ENCODE measurements at regions not wholly inside any gene's neighbourhood (a gene's known extent, or its start where the extent isn't known, plus 50 kb on each side); places are given as distances from the start of the nearest gene placed in this dataset.

DNA sequence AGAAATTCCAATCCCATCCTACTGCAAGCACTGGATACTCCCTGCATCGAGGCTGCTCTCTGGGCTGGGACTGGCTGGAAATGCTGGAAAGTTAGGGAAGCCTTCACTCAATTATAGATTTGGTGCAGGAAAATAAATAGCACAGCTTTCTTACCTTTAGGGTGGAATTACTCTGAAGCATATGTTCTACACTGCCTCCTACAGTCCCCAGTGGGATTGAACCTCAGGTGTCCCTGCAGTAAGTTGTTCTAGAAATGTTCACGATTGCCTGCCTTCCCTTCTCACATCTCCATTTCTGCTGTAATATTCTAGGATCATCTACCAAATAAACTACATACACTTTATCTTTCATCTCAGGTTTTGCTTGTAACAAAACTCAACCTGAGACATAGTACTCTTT is 536.7 kb upstream of the LMCD1 start:
- Histone ChIP-seq H2BK12ac (ENCODE audit: low read length in 2 of 2) (no peak overlapping the region), H3K9me3 (ENCODE audit: control insufficient read depth, low read length) (peaks cover 5% of the 10 kb centered on the region), H2AK5ac (ENCODE audit: low read length, severe bottlenecking) (no peak overlapping the region), H2BK120ac (ENCODE audit: low read depth, low read length) (no peak overlapping the region), H3K4me2 (ENCODE audit: low read length, poor library complexity, severe bottlenecking) (no peak overlapping the region), H2BK5ac (ENCODE audit: low read depth, low read length, poor library complexity, severe bottlenecking) (no peak overlapping the region), H3K18ac (ENCODE audit: low read depth in 1 of 2, low read length in 2 of 2) (no peak overlapping the region), H2BK15ac (ENCODE audit: low read depth, poor library complexity, severe bottlenecking) (no peak overlapping the region), H3K27ac (ENCODE audit: low read length, poor library complexity, severe bottlenecking) (no peak overlapping the region), H4K8ac (ENCODE audit: low read length) (no peak overlapping the region), H3K4me3 (ENCODE audit: insufficient read depth in 1 of 2, low read depth in 1 of 2, low read length in 2 of 2) (no peak overlapping the region), H3K4me1 (ENCODE audit: control insufficient read depth, insufficient read depth, low read depth, low read length) (no peaks in the 10 kb centered on the region), H3K36me3 (ENCODE audit: control insufficient read depth in 1 of 2, insufficient read depth in 2 of 2, low read depth in 1 of 2, low read length in 2 of 2) (no peaks in the 10 kb centered on the region), H3K4ac (ENCODE audit: low read depth in 1 of 2, low read length in 2 of 2) (no peak overlapping the region), H4K91ac (ENCODE audit: low read length) (no peak overlapping the region), H3K27me3 (ENCODE audit: control insufficient read depth in 1 of 2, insufficient read depth in 1 of 2, low read length in 2 of 2) (no peaks in the 10 kb centered on the region), H3K23ac (ENCODE audit: low read length in 2 of 2) (no peak overlapping the region), H3K79me1 (replicated peaks; ENCODE audit: low read length, poor library complexity, severe bottlenecking) (no peaks in the 10 kb centered on the region), H3K14ac (ENCODE audit: low read length in 2 of 2) (no peak overlapping the region), H3K9ac (ENCODE audit: low read length) (no peak overlapping the region), H2AFZ (ENCODE audit: low read depth, low read length) (no peak overlapping the region)
- 77% methylated on average over 1 of the region's 2 CpGs for WGBS
- no peak for DNase-seq

DNA sequence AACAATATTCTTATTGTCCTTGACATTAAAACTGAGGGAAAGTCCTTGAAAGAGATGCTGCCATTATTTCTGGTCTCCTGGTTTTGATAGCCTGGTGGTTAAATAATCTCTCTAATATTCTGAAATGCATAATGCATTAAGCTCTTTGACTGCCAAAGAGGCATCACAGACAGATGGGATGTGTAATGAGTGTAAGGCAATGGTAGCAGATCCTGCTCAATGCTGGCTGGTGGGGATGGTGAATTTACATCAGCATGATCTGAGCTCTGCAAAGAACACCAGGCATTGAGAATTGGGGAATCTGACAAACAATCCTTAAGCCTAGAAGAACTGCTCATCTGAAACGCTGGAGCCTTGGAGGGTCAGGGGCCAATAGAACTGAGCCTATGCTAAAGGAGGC is 528.6 kb upstream of the LMCD1 start:
- Histone ChIP-seq H3K4me1 (ENCODE audit: control insufficient read depth, insufficient read depth, low read depth, low read length) (peaks cover 3% of the 10 kb centered on the region), H3K4me3 (ENCODE audit: insufficient read depth in 1 of 2, low read depth in 1 of 2, low read length in 2 of 2) (no peak overlapping the region), H3K36me3 (ENCODE audit: control insufficient read depth in 1 of 2, insufficient read depth in 2 of 2, low read depth in 1 of 2, low read length in 2 of 2) (no peaks in the 10 kb centered on the region), H3K9ac (ENCODE audit: low read length) (no peak overlapping the region), H3K79me1 (replicated peaks; ENCODE audit: low read length, poor library complexity, severe bottlenecking) (no peaks in the 10 kb centered on the region), H3K14ac (ENCODE audit: low read length in 2 of 2) (no peak overlapping the region), H2AK5ac (ENCODE audit: low read length, severe bottlenecking) (no peak overlapping the region), H2BK120ac (ENCODE audit: low read depth, low read length) (no peak overlapping the region), H3K27me3 (ENCODE audit: control insufficient read depth in 1 of 2, insufficient read depth in 1 of 2, low read length in 2 of 2) (no peaks in the 10 kb centered on the region), H4K91ac (ENCODE audit: low read length) (no peak overlapping the region), H2BK15ac (ENCODE audit: low read depth, poor library complexity, severe bottlenecking) (no peak overlapping the region), H3K23ac (ENCODE audit: low read length in 2 of 2) (no peak overlapping the region), H4K8ac (ENCODE audit: low read length) (no peak overlapping the region), H3K18ac (ENCODE audit: low read depth in 1 of 2, low read length in 2 of 2) (no peak overlapping the region), H2AFZ (ENCODE audit: low read depth, low read length) (no peak overlapping the region), H3K27ac (ENCODE audit: low read length, poor library complexity, severe bottlenecking) (no peak overlapping the region), H3K4ac (ENCODE audit: low read depth in 1 of 2, low read length in 2 of 2) (no peak overlapping the region), H3K4me2 (ENCODE audit: low read length, poor library complexity, severe bottlenecking) (no peak overlapping the region), H2BK5ac (ENCODE audit: low read depth, low read length, poor library complexity, severe bottlenecking) (no peak overlapping the region), H3K9me3 (ENCODE audit: control insufficient read depth, low read length) (peaks cover 3% of the 10 kb centered on the region), H2BK12ac (ENCODE audit: low read length in 2 of 2) (no peak overlapping the region)
- no peak for DNase-seq
- WGBS = 71% methylated on average over 1 of the region's 1 CpG

DNA sequence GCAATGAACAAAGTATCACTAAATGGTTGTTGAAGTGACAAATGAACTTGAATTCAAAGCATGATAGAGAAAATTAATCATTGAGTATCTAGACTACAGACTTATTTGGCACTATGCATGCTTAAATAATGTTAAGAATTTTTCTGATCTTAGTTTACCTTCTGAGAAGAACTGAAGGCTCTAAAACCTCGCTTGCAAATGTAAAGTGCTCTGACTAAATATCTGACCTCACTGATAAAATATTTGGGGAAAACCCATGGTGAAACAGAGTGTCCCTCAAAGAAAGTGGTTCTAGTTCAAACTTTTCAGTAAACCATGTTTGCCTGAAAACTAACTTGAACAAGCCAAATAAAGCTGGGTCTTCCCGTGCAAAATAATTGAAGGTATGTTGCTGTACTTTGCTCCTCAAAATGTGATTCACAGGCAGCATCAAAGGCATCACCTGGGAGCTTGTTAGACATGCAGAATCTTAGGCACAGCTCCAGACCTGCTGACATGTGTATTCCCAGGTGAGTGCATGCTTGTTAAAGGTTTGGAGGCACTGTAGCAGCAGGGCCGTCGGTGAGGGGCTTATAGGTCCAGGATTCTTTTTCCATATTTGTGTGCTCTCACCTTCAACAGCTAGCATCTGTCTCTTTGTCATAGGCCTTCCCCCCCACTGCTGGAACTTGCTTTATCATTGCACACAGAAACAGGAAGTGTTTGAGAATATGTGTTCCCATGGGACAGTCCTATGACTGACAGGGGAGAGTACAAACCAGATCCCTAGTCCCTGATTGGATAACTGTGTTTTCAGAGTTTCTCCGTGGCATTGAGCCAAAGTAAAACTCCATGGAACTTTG is 524.2 kb upstream of the LMCD1 start:
- Histone ChIP-seq H2BK120ac (ENCODE audit: low read depth, low read length) (no peak overlapping the region), H3K4me3 (ENCODE audit: insufficient read depth in 1 of 2, low read depth in 1 of 2, low read length in 2 of 2) (no peak overlapping the region), H2AK5ac (ENCODE audit: low read length, severe bottlenecking) (no peak overlapping the region), H2BK5ac (ENCODE audit: low read depth, low read length, poor library complexity, severe bottlenecking) (no peak overlapping the region), H3K27ac (ENCODE audit: low read length, poor library complexity, severe bottlenecking) (no peak overlapping the region), H3K14ac (ENCODE audit: low read length in 2 of 2) (no peak overlapping the region), H3K36me3 (ENCODE audit: control insufficient read depth in 1 of 2, insufficient read depth in 2 of 2, low read depth in 1 of 2, low read length in 2 of 2) (no peaks in the 10 kb centered on the region), H3K9me3 (ENCODE audit: control insufficient read depth, low read length) (no peaks in the 10 kb centered on the region), H3K18ac (ENCODE audit: low read depth in 1 of 2, low read length in 2 of 2) (no peak overlapping the region), H3K4ac (ENCODE audit: low read depth in 1 of 2, low read length in 2 of 2) (no peak overlapping the region), H3K4me1 (ENCODE audit: control insufficient read depth, insufficient read depth, low read depth, low read length) (peaks cover 3% of the 10 kb centered on the region), H3K79me1 (replicated peaks; ENCODE audit: low read length, poor library complexity, severe bottlenecking) (no peaks in the 10 kb centered on the region), H2AFZ (ENCODE audit: low read depth, low read length) (no peak overlapping the region), H3K23ac (ENCODE audit: low read length in 2 of 2) (no peak overlapping the region), H2BK15ac (ENCODE audit: low read depth, poor library complexity, severe bottlenecking) (no peak overlapping the region), H3K9ac (ENCODE audit: low read length) (no peak overlapping the region), H4K91ac (ENCODE audit: low read length) (no peak overlapping the region), H4K8ac (ENCODE audit: low read length) (no peak overlapping the region), H3K27me3 (ENCODE audit: control insufficient read depth in 1 of 2, insufficient read depth in 1 of 2, low read length in 2 of 2) (no peaks in the 10 kb centered on the region), H2BK12ac (ENCODE audit: low read length in 2 of 2) (no peak overlapping the region), H3K4me2 (ENCODE audit: low read length, poor library complexity, severe bottlenecking) (no peak overlapping the region)
- 67% methylated on average over 5 of the region's 5 CpGs for WGBS
- DNase-seq = no peak

DNA sequence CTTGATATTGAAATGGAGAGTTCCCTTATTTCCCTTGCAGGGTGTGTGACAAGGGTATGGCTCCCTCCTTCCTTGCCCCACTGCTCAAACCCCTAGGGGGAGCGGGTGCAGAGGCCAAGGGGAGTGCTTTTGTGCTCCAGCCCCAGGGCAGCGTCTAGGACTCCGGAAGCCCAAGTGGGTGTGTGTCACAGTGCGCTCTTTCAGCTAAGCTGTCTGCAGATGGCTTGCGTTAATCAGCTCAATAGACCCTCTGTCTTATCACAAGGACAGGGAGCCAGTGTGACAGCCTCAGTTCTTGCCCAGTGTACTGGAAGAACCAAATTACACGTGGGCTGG is 523.6 kb upstream of the LMCD1 start:
- no peak overlapping the region for H2AFZ ChIP-seq (ENCODE audit: low read depth, low read length)
- H3K18ac ChIP-seq (ENCODE audit: low read depth in 1 of 2, low read length in 2 of 2) = no peak overlapping the region
- H4K8ac ChIP-seq (ENCODE audit: low read length) = no peak overlapping the region
- no peak overlapping the region for H2AK5ac ChIP-seq (ENCODE audit: low read length, severe bottlenecking)
- H2BK5ac ChIP-seq (ENCODE audit: low read depth, low read length, poor library complexity, severe bottlenecking) = no peak overlapping the region
- H2BK15ac ChIP-seq (ENCODE audit: low read depth, poor library complexity, severe bottlenecking) = no peak overlapping the region
- no peak overlapping the region for H2BK12ac ChIP-seq (ENCODE audit: low read length in 2 of 2)
- no peaks in the 10 kb centered on the region for H3K9me3 ChIP-seq (ENCODE audit: control insufficient read depth, low read length)
- no peak overlapping the region for H3K4ac ChIP-seq (ENCODE audit: low read depth in 1 of 2, low read length in 2 of 2)
- H3K27me3 ChIP-seq (ENCODE audit: control insufficient read depth in 1 of 2, insufficient read depth in 1 of 2, low read length in 2 of 2) = no peaks in the 10 kb centered on the region
- H3K4me3 ChIP-seq (ENCODE audit: insufficient read depth in 1 of 2, low read depth in 1 of 2, low read length in 2 of 2) = no peak overlapping the region
- no peak overlapping the region for H2BK120ac ChIP-seq (ENCODE audit: low read depth, low read length)
- peaks cover 3% of the 10 kb centered on the region for H3K4me1 ChIP-seq (ENCODE audit: control insufficient read depth, insufficient read depth, low read depth, low read length)
- WGBS = 82% methylated on average over 6 of the region's 6 CpGs
- no peak overlapping the region for H4K91ac ChIP-seq (ENCODE audit: low read length)
- H3K27ac ChIP-seq (ENCODE audit: low read length, poor library complexity, severe bottlenecking) = no peak overlapping the region
- no peak for DNase-seq
- H3K36me3 ChIP-seq (ENCODE audit: control insufficient read depth in 1 of 2, insufficient read depth in 2 of 2, low read depth in 1 of 2, low read length in 2 of 2) = no peaks in the 10 kb centered on the region
- H3K14ac ChIP-seq (ENCODE audit: low read length in 2 of 2) = no peak overlapping the region
- H3K23ac ChIP-seq (ENCODE audit: low read length in 2 of 2) = no peak overlapping the region
- H3K9ac ChIP-seq (ENCODE audit: low read length) = no peak overlapping the region
- H3K4me2 ChIP-seq (ENCODE audit: low read length, poor library complexity, severe bottlenecking) = no peak overlapping the region
- no peaks in the 10 kb centered on the region for H3K79me1 ChIP-seq (replicated peaks; ENCODE audit: low read length, poor library complexity, severe bottlenecking)

Measured in mesenchymal stem cell (in vitro differentiated cells and primary cell).